ENCODE measurements at regions not wholly inside any gene's neighbourhood (a gene's known extent, or its start where the extent isn't known, plus 50 kb on each side); places are given as distances from the start of the nearest gene placed in this dataset.

- TF ChIP-seq, protein P1, sequence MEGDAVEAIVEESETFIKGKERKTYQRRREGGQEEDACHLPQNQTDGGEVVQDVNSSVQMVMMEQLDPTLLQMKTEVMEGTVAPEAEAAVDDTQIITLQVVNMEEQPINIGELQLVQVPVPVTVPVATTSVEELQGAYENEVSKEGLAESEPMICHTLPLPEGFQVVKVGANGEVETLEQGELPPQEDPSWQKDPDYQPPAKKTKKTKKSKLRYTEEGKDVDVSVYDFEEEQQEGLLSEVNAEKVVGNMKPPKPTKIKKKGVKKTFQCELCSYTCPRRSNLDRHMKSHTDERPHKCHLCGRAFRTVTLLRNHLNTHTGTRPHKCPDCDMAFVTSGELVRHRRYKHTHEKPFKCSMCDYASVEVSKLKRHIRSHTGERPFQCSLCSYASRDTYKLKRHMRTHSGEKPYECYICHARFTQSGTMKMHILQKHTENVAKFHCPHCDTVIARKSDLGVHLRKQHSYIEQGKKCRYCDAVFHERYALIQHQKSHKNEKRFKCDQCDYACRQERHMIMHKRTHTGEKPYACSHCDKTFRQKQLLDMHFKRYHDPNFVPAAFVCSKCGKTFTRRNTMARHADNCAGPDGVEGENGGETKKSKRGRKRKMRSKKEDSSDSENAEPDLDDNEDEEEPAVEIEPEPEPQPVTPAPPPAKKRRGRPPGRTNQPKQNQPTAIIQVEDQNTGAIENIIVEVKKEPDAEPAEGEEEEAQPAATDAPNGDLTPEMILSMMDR (IDR thresholded peaks at IDR 0.05), result no peak
- TF ChIP-seq POLR2A (IDR thresholded peaks at IDR 0.05), result no peak
Observed at GRCh38 chr18:10077986-10078385, 164.2 kb downstream of the VAPA start.
